Adrenal gland (tissue), 9 donors: ENCODE measurements at regions not wholly inside any gene's neighbourhood (a gene's known extent, or its start where the extent isn't known, plus 50 kb on each side); places are given as distances from the start of the nearest gene placed in this dataset.

Source experiments
- DNase-seq, 7 donors: peaks; one replicate each; pipeline ENCODE4 v3.0.0-alpha.2; 2019 to 2020
- H3K27ac ChIP-seq, 5 donors: fragments of 200-600 bp; sonication (generic) in 4 of 5; 1 replicate in 3 of 5; 2 replicates in 2 of 5; pipeline versions ENCODE4 v1.5.1 to v1.8.0; 2016 to 2020; ENCODE audit warnings: mild to moderate bottlenecking in 1 of 5
- H3K27me3 ChIP-seq: fragments of 200-600 bp; 2 replicates; pipeline ENCODE4 v1.8.0; 2021
- H3K36me3 ChIP-seq, 2 donors: fragments of 200-600 bp; replicated peaks in 1 of 2; 1 replicate in 1 of 2; 2 replicates in 1 of 2; pipeline versions ENCODE4 v1.5.1 to v1.8.0; 2018 to 2022
- H3K4me1 ChIP-seq, 2 donors: fragments of 200-600 bp; replicated peaks in 1 of 2; 1 replicate in 1 of 2; 2 replicates in 1 of 2; pipeline versions ENCODE4 v1.5.1 to v1.8.0; 2018 to 2021
- H3K4me3 ChIP-seq, 4 donors: fragments of 200-600 bp; sonication (generic) in 3 of 4; one replicate each; pipeline ENCODE4 v1.5.1; 2016 to 2018
- H3K9me3 ChIP-seq, 3 donors: fragments of 200-600 bp; sonication (generic) in 1 of 3; replicated peaks in 1 of 3; 1 replicate in 2 of 3; 2 replicates in 1 of 3; pipeline versions ENCODE4 v1.5.1 to v1.8.0; 2016 to 2021
- CTCF ChIP-seq, 6 experiments: fragments of 450-650 bp in 4 of 6; fragments of 200-600 bp in 2 of 6; sonication (generic) in 1 of 6; IDR thresholded peaks; 1 replicate in 5 of 6; 2 replicates in 1 of 6; pipeline versions ENCODE4 v1.5.1 to v1.8.0; 2016 to 2021; ENCODE audit warnings: antibody characterized with exemption in 6 of 6, mild to moderate bottlenecking in 2 of 6, moderate library complexity in 1 of 6
- POLR2A ChIP-seq, 2 donors: fragments of 450-650 bp; IDR thresholded peaks; one replicate each; pipeline ENCODE4 v1.6.1; 2017; ENCODE audit warnings: antibody characterized with exemption in 2 of 2, mild to moderate bottlenecking in 2 of 2, moderate library complexity in 1 of 2
- WGBS, 4 donors: extraction: QIAGEN DNeasy Blood & Tissue Kit in 2 of 4; methylation state at CpG; one replicate each; pipeline versions ENCODE4 v1.1.5 to v1.1.7; 2013 to 2017; 5-methylcytosine and 5-hydroxymethylcytosine counted together
- intact Hi-C, 2 donors: fragments of 100-400 bp; cut with DNase I; formaldehyde crosslinking; loops; one replicate each; pipeline versions ENCODE4 v1.14.1 to v1.15.0; 2022 to 2023
- donor health status: healthy with polysubstance abuse.
- donor health status: Bipolar disorder and iron deficiency.
- donor health status: DM: yes; HTN: yes; CAD: no.
- donor health status: DM: no; HTN: no; CAD: no.
- donor health status: DM: no; HTN: no; CAD: no.

DNA sequence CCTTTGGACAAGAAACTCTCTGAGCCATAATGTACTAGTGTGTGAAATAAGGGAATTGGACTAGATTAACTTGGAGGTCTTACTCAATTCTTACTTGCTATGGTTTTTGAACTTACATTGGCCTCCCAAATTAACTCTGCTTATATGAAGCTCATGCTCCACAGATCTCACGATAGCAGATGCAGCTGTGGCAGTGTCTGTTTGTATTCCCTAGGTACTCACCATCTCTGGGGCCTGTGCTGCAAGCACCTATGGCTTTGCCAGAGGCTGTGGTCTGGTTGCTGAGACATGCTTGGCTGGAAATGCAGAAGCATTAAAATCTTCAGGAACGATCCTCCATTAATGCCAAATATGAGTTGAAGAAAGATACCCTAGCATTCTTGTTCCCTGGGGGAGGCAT is 112.8 kb downstream of the MSL3 start:
- TF ChIP-seq POLR2A (IDR thresholded peaks at IDR 0.05) (no peak), CTCF (IDR thresholded peaks at IDR 0.05) (no peak)
- H3K27ac ChIP-seq = no peak overlapping the region
- no peaks in the 10 kb centered on the region for H3K36me3 ChIP-seq
- H3K9me3 ChIP-seq = no peaks in the 10 kb centered on the region
- WGBS, 4 donors = 60 to 80% (median 71%) methylated on average over 1 to 2 of the region's 2 CpGs
- H3K27me3 ChIP-seq = no peaks in the 10 kb centered on the region
- DNase-seq = no peak
- no peaks in the 10 kb centered on the region for H3K4me1 ChIP-seq
- H3K4me3 ChIP-seq = no peak overlapping the region
- intact Hi-C loops = no loop called here

DNA sequence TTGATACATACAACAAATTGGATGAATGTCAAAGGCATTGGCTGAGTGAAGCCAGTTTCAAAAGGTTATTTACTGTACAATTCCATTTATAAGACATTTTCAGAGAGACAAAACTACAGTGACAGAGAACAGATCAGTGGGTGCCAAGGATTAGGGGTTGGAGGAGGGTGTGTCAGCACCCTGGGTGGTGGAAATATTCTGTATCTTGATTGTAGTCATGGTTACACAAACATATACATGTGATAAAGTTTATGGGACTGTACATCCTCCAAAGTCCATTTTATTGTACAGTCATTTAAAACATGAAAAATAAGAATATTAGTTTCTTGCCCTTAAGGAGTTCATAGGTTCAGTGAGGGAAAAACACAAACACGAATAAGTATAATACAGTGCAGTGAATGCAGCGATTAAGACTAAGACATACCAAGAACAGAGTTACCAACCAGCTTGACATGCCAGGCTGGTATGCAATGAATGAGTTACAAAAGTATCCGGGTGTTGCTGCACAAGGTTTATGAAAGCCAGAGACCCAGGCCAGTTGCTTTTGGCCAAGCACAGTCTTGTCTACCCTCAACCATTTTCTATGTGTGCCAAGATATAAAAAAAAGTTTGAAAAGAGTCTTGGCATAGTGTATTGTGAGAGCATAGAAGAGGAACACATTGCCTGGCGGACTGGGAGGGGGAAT is 123.6 kb downstream of the MSL3 start:
- intact Hi-C loops = no loop called here
- DNase-seq = no peak
- no peaks in the 10 kb centered on the region for H3K4me1 ChIP-seq
- H3K9me3 ChIP-seq = no peaks in the 10 kb centered on the region
- no peaks in the 10 kb centered on the region for H3K27me3 ChIP-seq
- H3K36me3 ChIP-seq = no peaks in the 10 kb centered on the region
- TF ChIP-seq POLR2A (IDR thresholded peaks at IDR 0.05) (no peak), CTCF (IDR thresholded peaks at IDR 0.05) (no peak)
- no peak overlapping the region for H3K4me3 ChIP-seq
- H3K27ac ChIP-seq = no peak overlapping the region
- WGBS, 4 donors = 57 to 70% (median 63%) methylated on average over 4 of the region's 4 CpGs

DNA sequence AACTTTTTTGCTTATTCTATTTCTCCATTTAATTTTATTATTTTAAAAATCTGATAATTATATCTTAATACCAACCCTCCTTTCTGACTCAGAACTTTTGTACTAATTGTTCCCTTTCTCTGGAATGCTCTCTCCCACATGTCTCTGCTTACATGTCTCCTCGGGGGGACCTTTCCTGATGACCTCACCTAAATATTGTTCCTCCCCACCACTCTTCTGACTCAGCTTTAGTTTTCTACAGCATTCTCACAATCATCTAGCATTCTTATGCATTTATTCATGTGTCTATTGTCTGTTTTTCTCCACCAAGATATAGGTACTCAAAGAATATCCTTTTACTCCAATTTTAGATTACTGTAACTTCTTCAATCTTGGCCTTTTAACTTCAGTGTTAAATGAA is 128.7 kb downstream of the MSL3 start:
- H3K4me1 ChIP-seq = no peaks in the 10 kb centered on the region
- H3K27ac ChIP-seq = no peak overlapping the region
- no peaks in the 10 kb centered on the region for H3K36me3 ChIP-seq
- WGBS, 4 donors = 51 to 65% (median 54%) methylated on average over 1 of the region's 1 CpG
- no peak overlapping the region for H3K4me3 ChIP-seq
- TF ChIP-seq POLR2A (IDR thresholded peaks at IDR 0.05) = no peak
- H3K27me3 ChIP-seq = no peaks in the 10 kb centered on the region
- intact Hi-C loops = no loop called here
- DNase-seq = no peak
- H3K9me3 ChIP-seq = no peaks in the 10 kb centered on the region

GRCh38 chrX:11887175-11887574 is 129.1 kb downstream of the MSL3 start:
- Histone ChIP-seq H3K4me1 (no peaks in the 10 kb centered on the region), H3K36me3 (no peaks in the 10 kb centered on the region), H3K27me3 (no peaks in the 10 kb centered on the region), H3K9me3 (no peaks in the 10 kb centered on the region), H3K27ac (no peak overlapping the region), H3K4me3 (no peak overlapping the region)
- intact Hi-C loops = no loop called here
- DNase-seq = no peak
- TF ChIP-seq POLR2A (IDR thresholded peaks at IDR 0.05) (no peak), CTCF (IDR thresholded peaks at IDR 0.05) (no peak)
- WGBS, 4 donors = 69 to 80% (median 75%) methylated on average over 2 of the region's 2 CpGs

DNA sequence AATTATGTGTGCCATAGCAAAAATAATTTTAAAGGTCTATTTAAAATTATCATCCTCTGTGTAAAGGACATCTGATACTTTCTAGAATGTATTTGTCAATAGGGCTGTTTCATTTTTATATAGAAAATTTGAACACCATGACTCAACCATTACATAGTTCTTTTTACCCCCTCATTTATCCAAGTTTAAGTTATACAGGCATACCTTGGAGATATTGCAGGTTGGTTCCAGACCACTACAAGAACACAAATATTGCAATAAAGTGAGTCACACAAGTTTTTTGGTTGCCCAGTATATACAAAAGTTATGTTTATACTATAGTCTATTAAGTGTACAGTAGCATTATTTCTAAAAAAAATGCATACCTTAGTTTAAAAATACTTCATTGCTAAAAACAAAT is 130.4 kb downstream of the MSL3 start:
- Histone ChIP-seq H3K9me3 (no peaks in the 10 kb centered on the region), H3K4me3 (no peak overlapping the region), H3K27ac (no peak overlapping the region), H3K36me3 (no peaks in the 10 kb centered on the region), H3K27me3 (no peaks in the 10 kb centered on the region), H3K4me1 (no peaks in the 10 kb centered on the region)
- TF ChIP-seq CTCF (IDR thresholded peaks at IDR 0.05) (no peak), POLR2A (IDR thresholded peaks at IDR 0.05) (no peak)
- intact Hi-C loops = no loop called here
- DNase-seq = no peak
